NCI-H774 (cell line): ENCODE measurements at regions not wholly inside any gene's neighbourhood (a gene's known extent, or its start where the extent isn't known, plus 50 kb on each side); places are given as distances from the start of the nearest gene placed in this dataset.
"Not testable (repeated sequence)": the region's sequence is repeated elsewhere in the genome, so short reads cannot be mapped to it uniquely, and the experiment has no call there.

ENCODE experiments used
- DNase-seq: peaks from one replicate; lab custom pipeline; 2025; lab: John Stamatoyannopoulos, UW

- DNase-seq = no peak
Measured at GRCh38 chr21:16116798-16117197, 387.0 kb downstream of the USP25 start.

- no peak for DNase-seq
Measured at GRCh38 chr21:16117331-16117730, 387.5 kb downstream of the USP25 start.

DNA sequence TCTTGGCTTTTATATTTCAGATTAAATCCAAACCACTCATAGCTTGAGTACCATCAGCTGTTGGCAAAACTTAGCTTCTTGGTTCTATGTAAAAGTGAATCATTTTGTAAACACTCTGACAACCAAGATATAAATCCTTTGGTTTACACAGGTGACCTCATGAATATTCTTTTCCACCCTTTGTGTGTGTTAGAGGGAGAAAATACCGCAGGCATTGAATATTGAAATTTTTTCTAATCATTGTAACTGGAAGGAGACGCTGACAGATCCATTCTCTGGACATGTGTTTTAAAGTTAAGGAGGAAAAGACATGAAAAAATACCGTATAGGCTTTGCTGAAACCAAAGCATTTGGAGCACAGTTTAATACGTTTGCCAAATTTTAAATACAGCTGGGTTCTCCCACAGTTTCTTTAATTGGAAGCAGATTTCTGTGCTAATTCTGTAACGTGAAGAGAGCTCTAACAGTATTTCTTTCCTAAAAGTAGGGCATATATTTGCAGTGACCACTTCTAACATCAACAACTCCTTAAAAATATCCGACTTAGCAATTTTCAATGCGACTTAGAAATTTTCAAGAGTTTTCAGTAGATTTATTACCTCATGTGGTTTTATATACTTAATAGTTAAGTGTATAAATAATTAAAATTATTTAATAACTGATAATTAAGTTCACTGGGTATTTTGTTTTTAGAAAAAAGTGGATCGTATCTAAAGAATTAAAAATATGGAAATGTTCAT, 388.2 kb downstream of the USP25 start:
- DNase-seq = no peak

DNA sequence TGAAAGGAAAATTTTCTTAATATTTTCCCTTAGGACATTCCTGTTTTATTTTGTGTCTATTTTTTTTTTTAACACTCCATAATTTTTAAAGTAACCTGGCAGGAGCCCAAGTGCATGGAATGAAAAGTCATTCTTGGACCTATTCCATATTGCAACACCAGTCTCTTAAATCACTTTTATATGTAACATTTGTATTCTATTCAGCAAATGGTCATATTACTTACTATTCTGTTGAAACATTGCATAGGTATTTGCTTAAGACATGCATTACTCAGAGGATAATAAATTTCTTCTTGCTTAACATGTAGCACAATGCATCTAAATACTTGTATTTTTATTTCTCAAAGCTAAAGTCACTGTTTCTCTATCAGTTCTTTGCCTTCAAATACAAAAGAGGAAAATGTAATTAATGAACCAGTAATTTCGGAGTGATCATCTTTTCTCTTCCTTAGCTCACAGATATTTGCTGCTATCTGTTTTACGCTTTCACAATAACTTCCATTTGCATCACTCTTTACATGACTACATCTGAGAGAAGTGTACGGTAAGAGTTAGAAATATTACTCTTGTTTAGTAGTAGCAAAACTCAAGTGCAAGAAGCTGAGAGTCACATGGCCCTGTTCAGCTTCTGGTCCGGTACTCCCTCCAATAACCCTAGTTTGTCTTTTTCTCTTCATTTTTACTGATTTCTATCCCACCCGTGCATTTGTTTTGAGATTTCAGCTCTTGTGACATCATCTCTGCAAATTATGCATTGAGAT, 394.8 kb downstream of the USP25 start:
- DNase-seq = no peak

GRCh38 chr21:16125274-16125673, 395.5 kb downstream of the USP25 start:
- DNase-seq = no peak

DNA sequence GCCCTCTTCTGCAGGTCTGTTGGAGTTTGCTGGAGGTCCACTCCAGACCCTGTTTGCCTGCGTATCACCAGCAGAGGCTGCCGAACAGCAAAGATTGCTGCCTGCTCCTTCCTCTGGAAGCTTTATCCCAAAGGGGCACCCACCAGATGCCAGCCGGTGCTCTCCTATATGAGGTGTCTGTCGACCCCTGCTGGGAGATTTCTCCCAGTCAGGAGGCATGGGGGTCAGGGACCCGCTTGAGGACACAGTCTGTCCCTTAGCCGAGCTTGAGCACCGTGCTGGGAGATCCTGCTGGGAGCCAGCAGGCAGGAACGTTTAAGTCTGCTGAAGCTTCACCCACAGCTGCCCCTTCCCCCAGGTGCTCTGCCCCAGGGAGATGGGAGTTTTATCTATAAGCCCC, 402.7 kb downstream of the USP25 start:
- not testable (repeated sequence) for DNase-seq

- no peak for DNase-seq
Measured at GRCh38 chr21:16133248-16133647, 403.5 kb downstream of the USP25 start.

GRCh38 chr21:16134134-16134533, 404.4 kb downstream of the USP25 start:
- no peak for DNase-seq

- no peak for DNase-seq
Measured at GRCh38 chr21:16137106-16137505, 407.3 kb downstream of the USP25 start.

DNA sequence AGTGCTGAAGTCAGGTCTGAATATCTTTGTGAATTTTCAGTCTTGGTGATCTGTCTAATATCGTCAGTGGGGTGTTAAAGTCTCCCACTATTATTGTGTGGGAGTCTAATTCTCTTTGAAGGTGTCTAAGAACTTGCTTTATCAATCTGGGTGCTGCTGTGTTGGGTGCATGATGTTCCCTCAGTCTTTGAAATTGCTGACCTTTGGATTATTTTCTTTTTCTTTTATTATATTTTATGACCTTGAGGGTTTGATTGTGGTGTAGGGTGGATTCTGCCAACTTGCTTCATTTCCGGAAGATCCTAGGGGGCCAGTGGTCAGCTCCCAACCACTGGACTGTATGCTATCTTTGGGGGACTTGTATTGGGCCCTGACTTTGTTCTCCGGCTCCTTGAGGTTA, 415.3 kb downstream of the USP25 start:
- DNase-seq = no peak

DNA sequence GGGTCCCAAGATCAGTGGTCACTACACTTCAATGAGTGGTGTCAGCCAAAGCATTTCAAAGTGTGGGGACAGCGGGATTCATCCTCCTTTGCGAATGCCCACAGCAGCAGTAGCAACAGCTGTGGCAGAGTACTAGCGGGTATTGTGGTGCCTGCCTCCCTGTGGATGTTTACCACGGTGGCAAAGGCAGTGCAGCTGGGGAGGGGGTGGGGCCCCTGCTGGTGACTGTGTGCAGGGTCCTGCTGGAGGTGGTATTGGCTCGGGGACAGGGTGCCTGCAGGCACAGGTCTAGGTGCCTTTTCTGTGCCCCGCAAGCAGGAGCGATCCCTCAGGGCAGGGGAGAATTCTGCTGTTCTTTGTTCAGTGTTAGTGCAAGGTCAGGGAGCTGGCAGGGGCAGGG, 415.7 kb downstream of the USP25 start:
- no peak for DNase-seq

- no peak for DNase-seq
Measured at GRCh38 chr21:16154321-16154720, 424.5 kb downstream of the USP25 start.

DNA sequence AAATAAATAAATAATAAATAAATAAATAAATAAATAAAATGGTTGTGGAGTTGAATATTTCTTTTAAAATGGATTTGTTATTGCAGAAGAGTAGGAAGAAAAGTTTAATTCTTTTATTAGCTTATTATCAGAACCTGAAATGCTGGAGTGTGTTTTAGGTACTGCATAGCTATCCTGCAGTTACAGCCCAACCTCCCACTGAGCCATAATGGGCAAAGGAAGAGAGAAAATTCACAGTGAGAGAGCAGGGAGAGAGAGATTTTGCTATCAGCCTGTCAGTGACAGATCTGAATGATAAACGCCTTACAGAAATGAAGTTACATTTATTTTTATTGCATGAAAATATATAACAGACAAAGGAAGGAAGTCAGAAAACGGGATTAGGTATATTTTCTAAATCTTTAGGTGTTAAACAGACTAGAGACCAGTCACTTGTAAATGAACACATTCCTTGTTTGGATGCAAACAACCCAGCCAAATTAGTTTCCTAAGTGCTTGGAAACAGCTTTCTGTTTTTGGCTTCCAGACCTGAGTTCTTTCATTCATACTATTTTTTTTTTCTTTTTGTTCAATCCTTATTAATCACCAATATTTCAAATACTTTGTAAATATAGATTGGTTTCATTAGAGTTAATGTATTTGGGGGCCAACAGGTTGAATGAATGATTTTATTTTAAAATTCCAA, 425.3 kb downstream of the USP25 start:
- no peak for DNase-seq

- no peak for DNase-seq
Measured at GRCh38 chr21:16156841-16157489, 427.2 kb downstream of the USP25 start.

DNA sequence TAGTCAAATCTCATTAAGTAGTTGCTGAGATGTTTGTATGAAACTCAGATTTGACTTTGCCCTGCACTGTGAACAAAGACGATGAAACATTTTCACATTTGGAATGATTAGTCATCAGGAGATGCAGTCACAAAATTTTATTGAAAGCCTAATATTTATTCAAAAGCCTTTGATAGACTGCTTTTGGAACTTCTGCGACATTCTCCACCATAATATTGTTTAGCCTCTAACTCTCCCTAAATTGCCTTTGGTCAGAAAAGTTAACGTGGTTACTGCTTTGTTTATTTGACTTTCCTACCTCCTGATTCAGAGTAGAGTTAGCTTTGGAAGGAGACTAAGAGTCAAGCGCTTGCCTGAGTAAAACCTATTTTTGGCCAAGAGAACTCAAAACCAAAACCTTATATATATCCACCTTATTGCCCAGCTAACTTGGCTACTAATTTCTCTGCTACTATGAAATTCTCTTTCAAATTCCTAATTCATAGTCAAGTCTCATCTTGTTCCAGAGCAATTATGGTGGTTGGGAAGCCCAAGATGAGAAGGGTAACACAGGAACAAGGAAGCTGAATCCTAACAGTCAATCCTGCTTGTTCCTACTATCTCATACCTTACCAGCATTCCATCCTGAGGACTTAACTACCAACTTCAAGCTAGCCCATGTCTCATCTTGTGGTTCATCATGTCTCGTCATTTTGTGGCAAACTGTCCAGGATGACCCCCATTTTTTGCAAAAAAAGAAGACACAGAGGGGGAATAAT, 429.6 kb downstream of the USP25 start:
- no peak for DNase-seq

DNA sequence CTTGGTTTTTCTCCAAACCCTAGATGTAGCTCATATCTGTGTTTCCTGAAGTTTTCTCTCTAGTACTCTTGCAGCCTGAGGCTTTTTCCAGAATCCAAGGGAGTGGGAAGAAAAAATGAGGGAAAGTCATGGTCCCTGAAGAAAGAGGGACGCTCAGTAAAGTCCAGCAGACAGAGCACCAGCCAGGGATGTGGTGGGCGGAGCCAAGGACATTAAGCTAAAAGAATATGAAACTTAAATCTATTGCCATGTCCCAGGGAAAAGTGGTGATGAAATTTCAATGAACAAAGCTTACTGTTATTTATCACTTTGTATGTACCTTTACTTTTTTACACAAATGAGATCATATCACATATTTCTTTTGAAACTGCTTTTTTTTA, 430.2 kb downstream of the USP25 start:
- DNase-seq = no peak

GRCh38 chr21:16162953-16163352, 433.2 kb downstream of the USP25 start:
- no peak for DNase-seq

DNA sequence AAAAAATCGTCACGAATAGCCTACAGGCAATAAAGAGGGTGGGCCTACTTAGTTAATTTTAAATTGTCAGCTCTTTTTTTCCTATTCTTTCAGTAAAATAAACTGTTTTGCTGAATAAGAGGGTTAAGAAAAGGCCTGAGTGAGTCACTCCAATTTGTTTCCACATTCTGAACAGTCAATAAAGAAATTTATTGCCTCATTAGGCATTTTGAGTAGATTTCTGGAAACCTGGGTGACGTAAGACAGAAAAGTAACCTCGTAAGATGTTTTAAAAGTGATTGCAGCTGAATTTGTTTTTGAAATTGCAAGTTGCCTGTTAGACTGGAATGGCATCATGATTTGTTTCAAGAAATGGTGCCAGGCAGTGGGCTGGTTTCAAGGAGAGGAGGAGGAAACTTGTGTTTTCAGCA, 439.3 kb downstream of the USP25 start:
- no peak for DNase-seq

DNA sequence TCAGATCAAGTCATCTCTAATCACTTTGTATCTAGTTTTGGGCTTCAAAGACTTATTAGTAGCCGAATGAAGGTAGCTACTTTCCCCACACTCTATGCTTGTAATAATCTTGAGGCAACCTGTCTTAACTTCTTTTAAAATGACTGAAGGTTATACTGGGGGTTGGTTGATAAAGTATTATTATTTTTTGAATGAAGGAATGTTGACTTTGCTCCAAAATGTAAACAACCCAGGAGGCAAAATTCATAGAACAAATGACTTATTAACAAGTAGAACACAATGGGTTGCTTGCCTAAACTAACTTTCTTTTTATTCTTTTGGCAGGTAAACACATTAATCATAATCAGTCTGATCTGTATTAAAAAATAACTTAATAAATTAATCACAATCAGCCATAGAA, 440.0 kb downstream of the USP25 start:
- no peak for DNase-seq

DNA sequence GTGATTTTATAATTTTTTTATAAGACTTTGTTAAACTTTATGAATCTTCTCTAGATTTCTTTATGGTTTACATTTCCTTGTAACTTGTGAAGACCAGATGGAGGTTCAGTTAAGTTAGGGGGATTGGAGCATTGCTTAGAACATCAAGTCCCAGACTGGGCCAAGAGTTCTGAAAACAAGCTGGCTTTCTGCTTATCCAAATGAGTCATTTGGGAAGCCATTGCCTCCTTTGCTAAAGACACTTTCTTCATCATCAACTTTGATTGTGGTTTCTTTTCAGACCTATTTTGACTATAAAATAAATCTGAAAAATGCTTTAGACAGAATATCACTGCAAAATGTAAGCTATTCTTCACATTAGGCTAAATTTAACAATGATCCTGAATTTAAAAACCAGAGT, 446.8 kb downstream of the USP25 start:
- DNase-seq = no peak

DNA sequence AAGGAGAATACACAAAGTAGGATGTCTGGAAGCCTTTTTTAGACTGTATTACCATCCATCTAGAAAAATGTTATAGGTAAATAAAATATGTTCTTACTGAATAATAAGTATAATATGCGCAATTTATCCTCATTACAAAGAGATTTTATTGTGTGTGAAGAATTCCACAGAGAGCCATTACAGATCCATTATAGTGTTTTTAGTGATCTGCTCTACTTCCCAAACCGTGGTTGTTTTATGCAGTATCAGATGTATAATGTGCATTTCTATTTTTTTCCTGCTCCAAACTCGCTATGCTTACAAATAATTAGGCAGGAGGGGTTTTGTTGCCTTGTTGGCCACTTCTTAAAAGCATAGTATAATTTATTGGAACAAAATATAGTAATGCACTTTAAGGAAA, 447.8 kb downstream of the USP25 start:
- no peak for DNase-seq

DNA sequence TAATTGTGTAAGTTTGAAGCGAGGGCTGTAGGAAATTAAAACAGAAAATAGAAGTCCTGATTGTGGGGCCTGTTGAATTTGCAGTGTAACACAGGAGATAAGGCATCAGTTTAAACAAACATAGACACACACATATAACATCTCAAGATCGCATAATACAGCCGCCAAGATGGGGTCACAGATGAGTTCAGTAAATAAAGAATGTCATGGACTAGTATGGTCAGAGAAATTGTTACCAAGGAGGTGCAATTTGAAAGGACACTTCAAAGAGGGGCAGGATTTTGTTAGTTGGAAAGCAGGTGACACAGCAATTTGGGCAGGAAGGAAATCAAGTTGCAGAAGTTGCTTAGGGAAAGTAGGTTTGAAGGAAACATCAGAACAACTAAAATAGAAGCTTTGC, 450.0 kb downstream of the USP25 start:
- no peak for DNase-seq
